GM12878 (cell line): ENCODE measurements at regions not wholly inside any gene's neighbourhood (a gene's known extent, or its start where the extent isn't known, plus 50 kb on each side); places are given as distances from the start of the nearest gene placed in this dataset.

ENCODE experiments used
- KAT2A ChIP-seq: conservative IDR thresholded peaks from 2 replicates; pipeline ENCODE4 v1.6.1; 2011; ENCODE audit warnings: low read depth, low read length; ENCODE audit not compliant: control insufficient read depth
- NFIC ChIP-seq: IDR thresholded peaks from 2 replicates; pipeline ENCODE4 v1.6.1; 2012; ENCODE audit warnings: low read depth, mild to moderate bottlenecking, inconsistent platforms, low read length, moderate library complexity
- NFYB ChIP-seq: IDR thresholded peaks from 2 replicates; pipeline ENCODE4 v1.6.1; 2011; ENCODE audit warnings: low read depth, mild to moderate bottlenecking, low read length, improper control_type of control experiment, moderate library complexity; ENCODE audit not compliant: insufficient read depth
- RAD21 ChIP-seq: IDR thresholded peaks from 2 replicates; pipeline ENCODE4 v1.6.1; 2011; ENCODE audit warnings: mild to moderate bottlenecking, low read depth, low read length, moderate library complexity; ENCODE audit not compliant: insufficient read depth
- RELA ChIP-seq: fragments of 450-650 bp; IDR thresholded peaks from 2 replicates; pipeline ENCODE4 v1.8.0; 2014; ENCODE audit warnings: borderline replicate concordance; ENCODE audit not compliant: partially characterized antibody
- SMAD5 ChIP-seq: IDR thresholded peaks from 2 replicates; pipeline ENCODE4 v1.6.1; 2016; ENCODE audit warnings: antibody characterized with exemption, low read depth
- TF ChIP-seq, protein P1 (sequence below): IDR thresholded peaks from 2 replicates; pipeline ENCODE4 v1.6.1; 2011; ENCODE audit warnings: mild to moderate bottlenecking, low read depth, low read length, moderate library complexity; ENCODE audit not compliant: insufficient replicate concordance
- TF ChIP-seq, protein P2 (sequence below): fragments of 450-650 bp; formaldehyde crosslinking; IDR thresholded peaks from 2 replicates; pipeline ENCODE4 v1.4.0; 2020; ENCODE audit warnings: mild to moderate bottlenecking, moderate library complexity
- TF ChIP-seq, protein P3 (sequence below): IDR thresholded peaks from 2 replicates; pipeline ENCODE4 v1.6.1; 2012; ENCODE audit warnings: improper control_type of control experiment, low read depth, low read length; ENCODE audit not compliant: insufficient replicate concordance
- TF ChIP-seq, protein P4 (sequence below): IDR thresholded peaks from 2 replicates; pipeline ENCODE4 v1.6.1; 2011; ENCODE audit warnings: borderline replicate concordance, low read depth, mild to moderate bottlenecking, moderate library complexity, mixed read lengths, low read length; ENCODE audit not compliant: insufficient read depth; ENCODE audit errors: extremely low read length
- TF ChIP-seq, protein P5 (sequence below): fragments of 450-650 bp; formaldehyde crosslinking; IDR thresholded peaks from 2 replicates; pipeline ENCODE4 v1.5.0; 2022; ENCODE audit warnings: mild to moderate bottlenecking, missing genetic modification characterization
- TF ChIP-seq, protein P6 (sequence below): fragments of 450-650 bp; IDR thresholded peaks from 2 replicates; pipeline ENCODE4 v1.6.1; 2017; ENCODE audit warnings: low read depth, mild to moderate bottlenecking, moderate library complexity

DNA sequence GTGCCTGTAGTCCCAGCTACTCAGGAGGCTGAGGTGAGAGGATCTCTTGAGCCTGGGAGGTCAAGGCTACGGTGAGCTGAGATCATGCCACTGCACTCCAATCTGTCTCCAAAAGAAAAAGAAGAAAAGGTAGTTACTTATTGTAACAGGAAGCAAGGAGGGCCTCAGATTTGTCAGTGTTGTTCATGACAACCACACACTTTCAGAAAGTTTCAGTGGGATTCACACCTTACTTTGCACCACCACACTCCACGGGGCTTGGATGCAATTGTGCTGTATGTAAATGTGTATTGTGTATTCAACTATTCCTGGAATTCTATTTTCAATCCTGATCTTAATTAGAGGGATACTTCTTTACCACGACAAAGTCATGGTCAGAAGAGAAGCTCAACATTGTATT is 142.6 kb downstream of the ELOVL4 start (continued):
- TF ChIP-seq, protein P1, sequence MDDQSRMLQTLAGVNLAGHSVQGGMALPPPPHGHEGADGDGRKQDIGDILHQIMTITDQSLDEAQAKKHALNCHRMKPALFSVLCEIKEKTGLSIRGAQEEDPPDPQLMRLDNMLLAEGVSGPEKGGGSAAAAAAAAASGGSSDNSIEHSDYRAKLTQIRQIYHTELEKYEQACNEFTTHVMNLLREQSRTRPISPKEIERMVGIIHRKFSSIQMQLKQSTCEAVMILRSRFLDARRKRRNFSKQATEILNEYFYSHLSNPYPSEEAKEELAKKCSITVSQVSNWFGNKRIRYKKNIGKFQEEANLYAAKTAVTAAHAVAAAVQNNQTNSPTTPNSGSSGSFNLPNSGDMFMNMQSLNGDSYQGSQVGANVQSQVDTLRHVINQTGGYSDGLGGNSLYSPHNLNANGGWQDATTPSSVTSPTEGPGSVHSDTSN, result no peak
- TF ChIP-seq KAT2A, result no peak
- TF ChIP-seq, protein P2, sequence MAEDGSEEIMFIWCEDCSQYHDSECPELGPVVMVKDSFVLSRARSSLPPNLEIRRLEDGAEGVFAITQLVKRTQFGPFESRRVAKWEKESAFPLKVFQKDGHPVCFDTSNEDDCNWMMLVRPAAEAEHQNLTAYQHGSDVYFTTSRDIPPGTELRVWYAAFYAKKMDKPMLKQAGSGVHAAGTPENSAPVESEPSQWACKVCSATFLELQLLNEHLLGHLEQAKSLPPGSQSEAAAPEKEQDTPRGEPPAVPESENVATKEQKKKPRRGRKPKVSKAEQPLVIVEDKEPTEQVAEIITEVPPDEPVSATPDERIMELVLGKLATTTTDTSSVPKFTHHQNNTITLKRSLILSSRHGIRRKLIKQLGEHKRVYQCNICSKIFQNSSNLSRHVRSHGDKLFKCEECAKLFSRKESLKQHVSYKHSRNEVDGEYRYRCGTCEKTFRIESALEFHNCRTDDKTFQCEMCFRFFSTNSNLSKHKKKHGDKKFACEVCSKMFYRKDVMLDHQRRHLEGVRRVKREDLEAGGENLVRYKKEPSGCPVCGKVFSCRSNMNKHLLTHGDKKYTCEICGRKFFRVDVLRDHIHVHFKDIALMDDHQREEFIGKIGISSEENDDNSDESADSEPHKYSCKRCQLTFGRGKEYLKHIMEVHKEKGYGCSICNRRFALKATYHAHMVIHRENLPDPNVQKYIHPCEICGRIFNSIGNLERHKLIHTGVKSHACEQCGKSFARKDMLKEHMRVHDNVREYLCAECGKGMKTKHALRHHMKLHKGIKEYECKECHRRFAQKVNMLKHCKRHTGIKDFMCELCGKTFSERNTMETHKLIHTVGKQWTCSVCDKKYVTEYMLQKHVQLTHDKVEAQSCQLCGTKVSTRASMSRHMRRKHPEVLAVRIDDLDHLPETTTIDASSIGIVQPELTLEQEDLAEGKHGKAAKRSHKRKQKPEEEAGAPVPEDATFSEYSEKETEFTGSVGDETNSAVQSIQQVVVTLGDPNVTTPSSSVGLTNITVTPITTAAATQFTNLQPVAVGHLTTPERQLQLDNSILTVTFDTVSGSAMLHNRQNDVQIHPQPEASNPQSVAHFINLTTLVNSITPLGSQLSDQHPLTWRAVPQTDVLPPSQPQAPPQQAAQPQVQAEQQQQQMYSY (CRISPR knock-in tag), result no peak
- TF ChIP-seq, protein P3, sequence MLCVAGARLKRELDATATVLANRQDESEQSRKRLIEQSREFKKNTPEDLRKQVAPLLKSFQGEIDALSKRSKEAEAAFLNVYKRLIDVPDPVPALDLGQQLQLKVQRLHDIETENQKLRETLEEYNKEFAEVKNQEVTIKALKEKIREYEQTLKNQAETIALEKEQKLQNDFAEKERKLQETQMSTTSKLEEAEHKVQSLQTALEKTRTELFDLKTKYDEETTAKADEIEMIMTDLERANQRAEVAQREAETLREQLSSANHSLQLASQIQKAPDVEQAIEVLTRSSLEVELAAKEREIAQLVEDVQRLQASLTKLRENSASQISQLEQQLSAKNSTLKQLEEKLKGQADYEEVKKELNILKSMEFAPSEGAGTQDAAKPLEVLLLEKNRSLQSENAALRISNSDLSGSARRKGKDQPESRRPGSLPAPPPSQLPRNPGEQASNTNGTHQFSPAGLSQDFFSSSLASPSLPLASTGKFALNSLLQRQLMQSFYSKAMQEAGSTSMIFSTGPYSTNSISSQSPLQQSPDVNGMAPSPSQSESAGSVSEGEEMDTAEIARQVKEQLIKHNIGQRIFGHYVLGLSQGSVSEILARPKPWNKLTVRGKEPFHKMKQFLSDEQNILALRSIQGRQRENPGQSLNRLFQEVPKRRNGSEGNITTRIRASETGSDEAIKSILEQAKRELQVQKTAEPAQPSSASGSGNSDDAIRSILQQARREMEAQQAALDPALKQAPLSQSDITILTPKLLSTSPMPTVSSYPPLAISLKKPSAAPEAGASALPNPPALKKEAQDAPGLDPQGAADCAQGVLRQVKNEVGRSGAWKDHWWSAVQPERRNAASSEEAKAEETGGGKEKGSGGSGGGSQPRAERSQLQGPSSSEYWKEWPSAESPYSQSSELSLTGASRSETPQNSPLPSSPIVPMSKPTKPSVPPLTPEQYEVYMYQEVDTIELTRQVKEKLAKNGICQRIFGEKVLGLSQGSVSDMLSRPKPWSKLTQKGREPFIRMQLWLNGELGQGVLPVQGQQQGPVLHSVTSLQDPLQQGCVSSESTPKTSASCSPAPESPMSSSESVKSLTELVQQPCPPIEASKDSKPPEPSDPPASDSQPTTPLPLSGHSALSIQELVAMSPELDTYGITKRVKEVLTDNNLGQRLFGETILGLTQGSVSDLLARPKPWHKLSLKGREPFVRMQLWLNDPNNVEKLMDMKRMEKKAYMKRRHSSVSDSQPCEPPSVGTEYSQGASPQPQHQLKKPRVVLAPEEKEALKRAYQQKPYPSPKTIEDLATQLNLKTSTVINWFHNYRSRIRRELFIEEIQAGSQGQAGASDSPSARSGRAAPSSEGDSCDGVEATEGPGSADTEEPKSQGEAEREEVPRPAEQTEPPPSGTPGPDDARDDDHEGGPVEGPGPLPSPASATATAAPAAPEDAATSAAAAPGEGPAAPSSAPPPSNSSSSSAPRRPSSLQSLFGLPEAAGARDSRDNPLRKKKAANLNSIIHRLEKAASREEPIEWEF, result no peak
- no peak for TF ChIP-seq RAD21
- no peak for TF ChIP-seq NFYB
- TF ChIP-seq NFIC, result no peak
- TF ChIP-seq, protein P4, sequence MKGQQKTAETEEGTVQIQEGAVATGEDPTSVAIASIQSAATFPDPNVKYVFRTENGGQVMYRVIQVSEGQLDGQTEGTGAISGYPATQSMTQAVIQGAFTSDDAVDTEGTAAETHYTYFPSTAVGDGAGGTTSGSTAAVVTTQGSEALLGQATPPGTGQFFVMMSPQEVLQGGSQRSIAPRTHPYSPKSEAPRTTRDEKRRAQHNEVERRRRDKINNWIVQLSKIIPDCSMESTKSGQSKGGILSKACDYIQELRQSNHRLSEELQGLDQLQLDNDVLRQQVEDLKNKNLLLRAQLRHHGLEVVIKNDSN, result no peak
- TF ChIP-seq RELA, result no peak
- no peak for TF ChIP-seq SMAD5
- TF ChIP-seq, protein P5, sequence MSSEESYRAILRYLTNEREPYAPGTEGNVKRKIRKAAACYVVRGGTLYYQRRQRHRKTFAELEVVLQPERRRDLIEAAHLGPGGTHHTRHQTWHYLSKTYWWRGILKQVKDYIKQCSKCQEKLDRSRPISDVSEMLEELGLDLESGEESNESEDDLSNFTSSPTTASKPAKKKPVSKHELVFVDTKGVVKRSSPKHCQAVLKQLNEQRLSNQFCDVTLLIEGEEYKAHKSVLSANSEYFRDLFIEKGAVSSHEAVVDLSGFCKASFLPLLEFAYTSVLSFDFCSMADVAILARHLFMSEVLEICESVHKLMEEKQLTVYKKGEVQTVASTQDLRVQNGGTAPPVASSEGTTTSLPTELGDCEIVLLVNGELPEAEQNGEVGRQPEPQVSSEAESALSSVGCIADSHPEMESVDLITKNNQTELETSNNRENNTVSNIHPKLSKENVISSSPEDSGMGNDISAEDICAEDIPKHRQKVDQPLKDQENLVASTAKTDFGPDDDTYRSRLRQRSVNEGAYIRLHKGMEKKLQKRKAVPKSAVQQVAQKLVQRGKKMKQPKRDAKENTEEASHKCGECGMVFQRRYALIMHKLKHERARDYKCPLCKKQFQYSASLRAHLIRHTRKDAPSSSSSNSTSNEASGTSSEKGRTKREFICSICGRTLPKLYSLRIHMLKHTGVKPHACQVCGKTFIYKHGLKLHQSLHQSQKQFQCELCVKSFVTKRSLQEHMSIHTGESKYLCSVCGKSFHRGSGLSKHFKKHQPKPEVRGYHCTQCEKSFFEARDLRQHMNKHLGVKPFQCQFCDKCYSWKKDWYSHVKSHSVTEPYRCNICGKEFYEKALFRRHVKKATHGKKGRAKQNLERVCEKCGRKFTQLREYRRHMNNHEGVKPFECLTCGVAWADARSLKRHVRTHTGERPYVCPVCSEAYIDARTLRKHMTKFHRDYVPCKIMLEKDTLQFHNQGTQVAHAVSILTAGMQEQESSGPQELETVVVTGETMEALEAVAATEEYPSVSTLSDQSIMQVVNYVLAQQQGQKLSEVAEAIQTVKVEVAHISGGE (CRISPR knock-in tag), result no peak
- TF ChIP-seq, protein P6, sequence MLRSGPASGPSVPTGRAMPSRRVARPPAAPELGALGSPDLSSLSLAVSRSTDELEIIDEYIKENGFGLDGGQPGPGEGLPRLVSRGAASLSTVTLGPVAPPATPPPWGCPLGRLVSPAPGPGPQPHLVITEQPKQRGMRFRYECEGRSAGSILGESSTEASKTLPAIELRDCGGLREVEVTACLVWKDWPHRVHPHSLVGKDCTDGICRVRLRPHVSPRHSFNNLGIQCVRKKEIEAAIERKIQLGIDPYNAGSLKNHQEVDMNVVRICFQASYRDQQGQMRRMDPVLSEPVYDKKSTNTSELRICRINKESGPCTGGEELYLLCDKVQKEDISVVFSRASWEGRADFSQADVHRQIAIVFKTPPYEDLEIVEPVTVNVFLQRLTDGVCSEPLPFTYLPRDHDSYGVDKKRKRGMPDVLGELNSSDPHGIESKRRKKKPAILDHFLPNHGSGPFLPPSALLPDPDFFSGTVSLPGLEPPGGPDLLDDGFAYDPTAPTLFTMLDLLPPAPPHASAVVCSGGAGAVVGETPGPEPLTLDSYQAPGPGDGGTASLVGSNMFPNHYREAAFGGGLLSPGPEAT, result no peak
